ENCODE measurements at regions not wholly inside any gene's neighbourhood (a gene's known extent, or its start where the extent isn't known, plus 50 kb on each side); places are given as distances from the start of the nearest gene placed in this dataset.
"Not testable (repeated sequence)": the region's sequence is repeated elsewhere in the genome, so short reads cannot be mapped to it uniquely, and the experiment has no call there.

DNA sequence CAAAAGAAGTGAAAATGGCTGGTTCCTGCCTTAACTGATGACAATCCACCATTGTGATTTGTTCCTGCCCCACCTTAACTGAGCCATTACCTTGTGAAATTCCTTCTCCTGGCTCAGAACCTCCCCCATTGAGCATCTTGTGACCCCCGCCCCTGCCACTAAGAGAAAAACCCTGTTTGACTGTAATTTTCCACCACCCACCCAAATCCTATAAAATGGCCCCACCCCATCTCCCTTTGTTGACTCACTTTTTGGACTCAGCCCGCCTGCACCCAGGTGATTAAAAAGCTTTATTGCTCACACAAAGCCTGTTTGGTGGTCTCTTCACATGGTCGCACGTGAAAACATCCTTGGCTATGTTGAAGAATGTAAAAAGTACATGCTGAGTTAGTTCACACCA is 197.6 kb upstream of the FBN2 start:
- H3K9ac ChIP-seq; H3K4me2 ChIP-seq; H3F3A ChIP-seq (replicated peaks; ENCODE audit: insufficient read depth); H3K36me3 ChIP-seq (replicated peaks in 1 of 2; ENCODE audit: control insufficient read depth in 1 of 2, insufficient read depth in 2 of 2, low read length in 1 of 2); H3K79me2 ChIP-seq (ENCODE audit: insufficient read depth); DNase-seq; H3K27ac ChIP-seq (ENCODE audit: low read depth in 2 of 2, low read length in 1 of 2); H2AFZ ChIP-seq (ENCODE audit: low read depth); H3K4me1 ChIP-seq (ENCODE audit: control insufficient read depth in 1 of 2, insufficient read depth in 2 of 2, low read depth in 1 of 2, low read length in 1 of 2); H3K4me3 ChIP-seq (ENCODE audit: low read depth in 2 of 2, low read length in 1 of 2); H3K27me3 ChIP-seq (ENCODE audit: insufficient read depth); POLR2A ChIA-PET; H3K9me2 ChIP-seq; H3K9me3 ChIP-seq; H4K20me1 ChIP-seq (ENCODE audit: insufficient read depth): not testable (repeated sequence)
- CTCF ChIA-PET, result interaction anchor here (0.6 kb wide), 1 partner anchor 1028 kb away, joined by 3 read pairs; no protein-coding TSS in a partner anchor
- 16% methylated on average over 4 of the region's 4 CpGs for WGBS (ENCODE audit: low lambda C conversion rate)

DNA sequence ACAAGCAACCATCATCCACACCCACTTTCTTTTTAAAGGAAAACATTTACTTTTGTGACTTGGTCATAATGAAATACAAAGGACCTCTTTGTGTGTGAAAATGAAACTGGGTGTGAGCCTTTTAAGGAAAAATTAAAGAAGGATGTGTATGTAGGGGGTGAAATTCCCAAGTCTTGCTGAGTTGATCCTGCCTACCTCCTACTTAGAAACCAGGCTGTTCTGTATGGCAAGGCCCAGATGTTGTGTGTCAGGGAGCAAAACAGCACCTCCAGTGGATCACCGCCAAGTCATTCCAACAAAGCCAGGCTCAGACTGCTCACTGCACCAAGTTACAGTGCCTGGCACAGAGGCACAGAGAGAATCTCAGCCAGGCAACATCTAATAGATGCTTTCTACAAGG is 198.5 kb upstream of the FBN2 start:
- no peak for DNase-seq
- H3K9ac ChIP-seq, result no peak overlapping the region
- no peak overlapping the region for H3K27ac ChIP-seq (ENCODE audit: low read depth in 2 of 2, low read length in 1 of 2)
- no peak for TF ChIP-seq FOSL2 (IDR thresholded peaks at IDR 0.05; ENCODE audit: borderline replicate concordance, low read depth)
- TF ChIP-seq RXRA (IDR thresholded peaks at IDR 0.05; ENCODE audit: borderline replicate concordance, low read depth), result no peak
- no peak for TF ChIP-seq EZH2phosphoT487 (IDR thresholded peaks at IDR 0.05; ENCODE audit: borderline replicate concordance, low read depth)
- TF ChIP-seq, protein P1, sequence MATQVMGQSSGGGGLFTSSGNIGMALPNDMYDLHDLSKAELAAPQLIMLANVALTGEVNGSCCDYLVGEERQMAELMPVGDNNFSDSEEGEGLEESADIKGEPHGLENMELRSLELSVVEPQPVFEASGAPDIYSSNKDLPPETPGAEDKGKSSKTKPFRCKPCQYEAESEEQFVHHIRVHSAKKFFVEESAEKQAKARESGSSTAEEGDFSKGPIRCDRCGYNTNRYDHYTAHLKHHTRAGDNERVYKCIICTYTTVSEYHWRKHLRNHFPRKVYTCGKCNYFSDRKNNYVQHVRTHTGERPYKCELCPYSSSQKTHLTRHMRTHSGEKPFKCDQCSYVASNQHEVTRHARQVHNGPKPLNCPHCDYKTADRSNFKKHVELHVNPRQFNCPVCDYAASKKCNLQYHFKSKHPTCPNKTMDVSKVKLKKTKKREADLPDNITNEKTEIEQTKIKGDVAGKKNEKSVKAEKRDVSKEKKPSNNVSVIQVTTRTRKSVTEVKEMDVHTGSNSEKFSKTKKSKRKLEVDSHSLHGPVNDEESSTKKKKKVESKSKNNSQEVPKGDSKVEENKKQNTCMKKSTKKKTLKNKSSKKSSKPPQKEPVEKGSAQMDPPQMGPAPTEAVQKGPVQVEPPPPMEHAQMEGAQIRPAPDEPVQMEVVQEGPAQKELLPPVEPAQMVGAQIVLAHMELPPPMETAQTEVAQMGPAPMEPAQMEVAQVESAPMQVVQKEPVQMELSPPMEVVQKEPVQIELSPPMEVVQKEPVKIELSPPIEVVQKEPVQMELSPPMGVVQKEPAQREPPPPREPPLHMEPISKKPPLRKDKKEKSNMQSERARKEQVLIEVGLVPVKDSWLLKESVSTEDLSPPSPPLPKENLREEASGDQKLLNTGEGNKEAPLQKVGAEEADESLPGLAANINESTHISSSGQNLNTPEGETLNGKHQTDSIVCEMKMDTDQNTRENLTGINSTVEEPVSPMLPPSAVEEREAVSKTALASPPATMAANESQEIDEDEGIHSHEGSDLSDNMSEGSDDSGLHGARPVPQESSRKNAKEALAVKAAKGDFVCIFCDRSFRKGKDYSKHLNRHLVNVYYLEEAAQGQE (IDR thresholded peaks at IDR 0.05; ENCODE audit: low read depth, low read length), result no peak
- no peaks in the 10 kb centered on the region for H3F3A ChIP-seq (replicated peaks; ENCODE audit: insufficient read depth)
- no peak overlapping the region for H3K4me2 ChIP-seq
- H3K79me2 ChIP-seq (ENCODE audit: insufficient read depth), result no peaks in the 10 kb centered on the region
- POLR2A ChIA-PET, result no interaction called here
- no peak overlapping the region for H2AFZ ChIP-seq (ENCODE audit: low read depth)
- no peaks in the 10 kb centered on the region for H4K20me1 ChIP-seq (ENCODE audit: insufficient read depth)
- H3K4me3 ChIP-seq (ENCODE audit: low read depth in 2 of 2, low read length in 1 of 2), result no peak overlapping the region
- H3K4me1 ChIP-seq (ENCODE audit: control insufficient read depth in 1 of 2, insufficient read depth in 2 of 2, low read depth in 1 of 2, low read length in 1 of 2), result no peaks in the 10 kb centered on the region
- no peaks in the 10 kb centered on the region for H3K36me3 ChIP-seq (replicated peaks in 1 of 2; ENCODE audit: control insufficient read depth in 1 of 2, insufficient read depth in 2 of 2, low read length in 1 of 2)
- no peaks in the 10 kb centered on the region; the same call in 1 of the 2 replicates for H3K27me3 ChIP-seq (ENCODE audit: insufficient read depth)
- CTCF ChIA-PET, result no interaction called here
- WGBS (ENCODE audit: low lambda C conversion rate), result 13% methylated on average over 1 of the region's 1 CpG
- no peaks in the 10 kb centered on the region for H3K9me2 ChIP-seq
- H3K9me3 ChIP-seq, result no peaks in the 10 kb centered on the region

DNA sequence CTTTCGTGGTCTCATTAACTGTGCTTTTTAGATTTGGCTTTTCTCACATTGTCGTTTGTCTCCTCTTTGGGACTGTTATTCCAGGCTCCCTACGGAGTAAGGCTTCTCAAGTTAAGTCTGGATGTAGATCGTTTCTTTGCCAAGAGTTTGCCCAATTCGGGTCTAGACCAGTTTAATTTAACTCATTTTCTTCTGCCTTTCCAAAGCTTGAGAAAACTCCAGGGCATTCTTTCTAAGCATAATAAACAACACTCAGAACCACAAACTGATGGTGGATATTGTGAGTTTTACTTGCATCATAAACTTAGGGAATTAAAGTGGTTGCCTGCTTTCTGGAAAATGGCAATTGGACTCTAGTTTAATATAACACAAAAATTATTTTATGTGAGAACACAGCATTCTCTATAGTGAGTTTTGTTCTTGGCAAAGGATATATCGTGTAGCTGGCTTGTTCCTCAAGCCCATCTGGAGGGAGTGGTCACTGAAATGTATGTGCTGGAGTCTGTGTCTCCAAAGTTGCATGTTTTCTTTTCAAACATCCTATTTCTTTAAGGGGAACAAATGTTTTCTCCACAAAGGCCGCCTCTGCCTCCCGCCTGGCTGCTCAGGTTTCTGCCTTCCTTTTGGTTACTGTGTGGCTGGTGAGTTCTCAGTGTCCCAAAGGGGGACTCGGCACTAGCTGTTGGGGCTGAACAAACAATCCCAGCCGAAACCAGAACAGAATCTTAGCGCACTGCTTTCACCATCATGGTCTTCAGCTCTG is 211.3 kb upstream of the FBN2 start:
- Histone ChIP-seq H3K27me3 (ENCODE audit: insufficient read depth) (no peaks in the 10 kb centered on the region; the same call in 1 of the 2 replicates), H3K9ac (no peak overlapping the region), H3K4me1 (ENCODE audit: control insufficient read depth in 1 of 2, insufficient read depth in 2 of 2, low read depth in 1 of 2, low read length in 1 of 2) (no peaks in the 10 kb centered on the region), H4K20me1 (ENCODE audit: insufficient read depth) (no peaks in the 10 kb centered on the region), H3F3A (replicated peaks; ENCODE audit: insufficient read depth) (no peaks in the 10 kb centered on the region), H2AFZ (ENCODE audit: low read depth) (no peak overlapping the region), H3K36me3 (replicated peaks in 1 of 2; ENCODE audit: control insufficient read depth in 1 of 2, insufficient read depth in 2 of 2, low read length in 1 of 2) (no peaks in the 10 kb centered on the region), H3K79me2 (ENCODE audit: insufficient read depth) (no peaks in the 10 kb centered on the region), H3K4me2 (no peak overlapping the region), H3K9me2 (no peaks in the 10 kb centered on the region), H3K27ac (ENCODE audit: low read depth in 2 of 2, low read length in 1 of 2) (no peak overlapping the region), H3K4me3 (ENCODE audit: low read depth in 2 of 2, low read length in 1 of 2) (no peak overlapping the region), H3K9me3 (no peaks in the 10 kb centered on the region)
- whole genome bisulfite sequencing (ENCODE audit: low lambda C conversion rate), result 3% methylated on average over 11 of the region's 11 CpGs
- no peak for DNase-seq
- ChIA-PET CTCF (interaction anchor here (0.6 to 1.2 kb wide), 3 partner anchors 75 to 1220 kb away, joined by 3 read pairs; no protein-coding TSS in a partner anchor), POLR2A (no interaction called here)
- no peak for TF ChIP-seq NFIC (IDR thresholded peaks at IDR 0.05; ENCODE audit: borderline replicate concordance)
